Nephron (organoid): ENCODE measurements at regions not wholly inside any gene's neighbourhood (a gene's known extent, or its start where the extent isn't known, plus 50 kb on each side); places are given as distances from the start of the nearest gene placed in this dataset.
"Not testable (repeated sequence)": the region's sequence is repeated elsewhere in the genome, so short reads cannot be mapped to it uniquely, and the experiment has no call there.

Experiments used
- H3K27ac Mint-ChIP-seq, 3 experiments: 2 replicates each; pipeline ENCODE4 v1.8.0; 2020; ENCODE audit warnings: mixed read lengths in 3 of 3, mild to moderate bottlenecking in 2 of 3, moderate library complexity in 1 of 3
- H3K27me3 Mint-ChIP-seq: 2 replicates; pipeline ENCODE4 v1.8.0; 2021; ENCODE audit warnings: low read depth, mild to moderate bottlenecking, moderate library complexity, mixed read lengths
- H3K36me3 Mint-ChIP-seq: 2 replicates; pipeline ENCODE4 v1.8.0; 2020; ENCODE audit warnings: low read depth, mixed read lengths
- H3K4me1 Mint-ChIP-seq: 2 replicates; pipeline ENCODE4 v1.8.0; 2020; ENCODE audit warnings: mixed read lengths
- H3K4me3 Mint-ChIP-seq, 3 experiments: 2 replicates each; pipeline ENCODE4 v1.8.0; 2020; ENCODE audit warnings: mild to moderate bottlenecking in 3 of 3, mixed read lengths in 3 of 3, moderate library complexity in 2 of 3
- H3K9me3 Mint-ChIP-seq: 2 replicates; pipeline ENCODE4 v1.8.0; 2020; ENCODE audit warnings: mixed read lengths
- TF ChIP-seq, protein P1 (sequence below), 3 experiments: fragments of 200-600 bp; sonication (generic); IDR thresholded peaks; one replicate each; pipeline ENCODE4 v1.5.0; 2021; ENCODE audit warnings: antibody characterized with exemption in 3 of 3; ENCODE audit not compliant: unreplicated experiment in 3 of 3

DNA sequence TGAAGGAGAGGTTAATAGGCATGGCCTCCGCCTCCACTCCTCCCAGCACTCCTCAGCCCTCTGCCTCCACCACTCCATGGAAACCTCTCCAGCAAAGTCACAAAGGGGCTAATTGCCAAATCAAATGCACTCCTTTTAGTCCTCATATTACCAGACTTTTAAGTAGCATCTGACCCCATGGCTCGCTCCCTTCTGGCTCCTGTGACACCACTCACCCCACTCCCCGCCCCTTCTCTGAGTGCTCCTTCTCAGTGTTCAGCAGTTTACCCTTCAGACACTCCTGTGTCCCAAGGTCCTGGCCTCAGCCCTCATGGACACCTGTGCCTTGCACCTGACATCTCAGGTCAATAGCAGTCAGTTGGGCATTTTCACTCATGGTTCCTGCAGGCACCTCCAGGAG lies 243.5 kb upstream of the CCL2 start:
- H3K4me3 Mint-ChIP-seq = no peak overlapping the region
- H3K4me1 Mint-ChIP-seq = no peaks in the 10 kb centered on the region
- H3K9me3 Mint-ChIP-seq = no peaks in the 10 kb centered on the region
- peaks cover 11% of the 10 kb centered on the region for H3K27me3 Mint-ChIP-seq
- H3K36me3 Mint-ChIP-seq = no peaks in the 10 kb centered on the region
- no peak overlapping the region for H3K27ac Mint-ChIP-seq
- TF ChIP-seq, protein P1, sequence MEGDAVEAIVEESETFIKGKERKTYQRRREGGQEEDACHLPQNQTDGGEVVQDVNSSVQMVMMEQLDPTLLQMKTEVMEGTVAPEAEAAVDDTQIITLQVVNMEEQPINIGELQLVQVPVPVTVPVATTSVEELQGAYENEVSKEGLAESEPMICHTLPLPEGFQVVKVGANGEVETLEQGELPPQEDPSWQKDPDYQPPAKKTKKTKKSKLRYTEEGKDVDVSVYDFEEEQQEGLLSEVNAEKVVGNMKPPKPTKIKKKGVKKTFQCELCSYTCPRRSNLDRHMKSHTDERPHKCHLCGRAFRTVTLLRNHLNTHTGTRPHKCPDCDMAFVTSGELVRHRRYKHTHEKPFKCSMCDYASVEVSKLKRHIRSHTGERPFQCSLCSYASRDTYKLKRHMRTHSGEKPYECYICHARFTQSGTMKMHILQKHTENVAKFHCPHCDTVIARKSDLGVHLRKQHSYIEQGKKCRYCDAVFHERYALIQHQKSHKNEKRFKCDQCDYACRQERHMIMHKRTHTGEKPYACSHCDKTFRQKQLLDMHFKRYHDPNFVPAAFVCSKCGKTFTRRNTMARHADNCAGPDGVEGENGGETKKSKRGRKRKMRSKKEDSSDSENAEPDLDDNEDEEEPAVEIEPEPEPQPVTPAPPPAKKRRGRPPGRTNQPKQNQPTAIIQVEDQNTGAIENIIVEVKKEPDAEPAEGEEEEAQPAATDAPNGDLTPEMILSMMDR (IDR thresholded peaks at IDR 0.05; ENCODE audit: unreplicated experiment in 3 of 3) = no peak

DNA sequence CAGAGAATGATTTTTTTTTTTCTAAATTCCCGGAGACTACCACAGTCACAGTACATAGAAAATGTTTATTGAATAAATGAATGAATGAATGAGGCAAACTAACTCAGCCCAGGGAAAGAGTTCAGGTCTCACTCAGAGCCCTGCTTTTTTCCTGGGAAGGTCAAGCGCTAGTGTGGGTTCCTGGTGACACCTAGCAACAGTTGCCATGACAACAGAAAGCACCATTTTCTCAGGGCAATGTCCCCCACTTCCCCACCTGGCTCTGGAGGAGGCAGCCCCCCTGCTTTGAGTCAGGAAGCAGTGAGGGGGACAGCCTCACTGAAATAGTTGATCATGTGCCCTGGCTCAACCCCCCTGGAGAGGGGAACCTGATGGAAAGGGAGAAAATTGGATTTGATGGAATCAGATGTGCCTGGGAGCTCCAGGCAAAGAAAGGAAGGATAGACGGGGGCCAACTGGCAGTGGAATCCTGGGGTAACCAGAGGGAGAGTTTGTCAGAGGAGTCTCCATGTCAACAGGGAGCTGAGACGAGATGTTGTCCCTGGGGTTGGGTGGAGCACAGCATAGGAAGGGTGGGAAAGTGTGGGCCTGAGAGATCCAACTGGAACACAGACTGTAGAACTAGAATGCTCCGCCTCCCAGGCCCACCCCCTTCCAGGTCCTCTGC lies 242.2 kb upstream of the CCL2 start:
- H3K27ac Mint-ChIP-seq = no peak overlapping the region
- H3K27me3 Mint-ChIP-seq = peaks cover 16% of the 10 kb centered on the region
- no peak overlapping the region for H3K4me3 Mint-ChIP-seq
- H3K9me3 Mint-ChIP-seq = no peaks in the 10 kb centered on the region
- no peaks in the 10 kb centered on the region for H3K4me1 Mint-ChIP-seq
- no peaks in the 10 kb centered on the region for H3K36me3 Mint-ChIP-seq
- TF ChIP-seq, protein P1 (IDR thresholded peaks at IDR 0.05; ENCODE audit: unreplicated experiment in 3 of 3) = no peak

DNA sequence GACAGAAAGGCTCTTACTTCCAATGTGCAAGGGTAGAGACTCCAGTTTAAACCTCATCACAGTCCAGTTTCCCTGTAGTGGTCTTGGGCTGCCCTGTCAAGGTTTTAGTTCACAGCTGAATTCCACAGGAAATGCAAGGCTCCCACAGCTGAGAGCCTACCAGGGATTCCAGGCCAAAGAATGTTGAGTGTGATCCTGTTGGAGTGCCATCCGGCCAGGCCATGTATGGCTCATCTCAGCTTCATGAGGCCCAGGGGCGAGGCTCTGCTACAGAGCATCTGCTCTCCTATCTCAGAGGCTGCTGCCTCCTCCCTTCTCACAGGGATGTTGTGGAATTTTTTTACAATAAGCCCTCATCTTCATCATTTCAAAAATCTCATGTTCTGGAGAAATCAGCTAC lies 239.8 kb upstream of the CCL2 start:
- Mint-ChIP-seq H3K4me1 (no peaks in the 10 kb centered on the region), H3K27ac (no peak overlapping the region), H3K4me3 (no peak overlapping the region), H3K27me3 (peaks cover 19% of the 10 kb centered on the region), H3K36me3 (no peaks in the 10 kb centered on the region), H3K9me3 (no peaks in the 10 kb centered on the region)
- TF ChIP-seq, protein P1 (IDR thresholded peaks at IDR 0.05; ENCODE audit: unreplicated experiment in 3 of 3) = no peak

DNA sequence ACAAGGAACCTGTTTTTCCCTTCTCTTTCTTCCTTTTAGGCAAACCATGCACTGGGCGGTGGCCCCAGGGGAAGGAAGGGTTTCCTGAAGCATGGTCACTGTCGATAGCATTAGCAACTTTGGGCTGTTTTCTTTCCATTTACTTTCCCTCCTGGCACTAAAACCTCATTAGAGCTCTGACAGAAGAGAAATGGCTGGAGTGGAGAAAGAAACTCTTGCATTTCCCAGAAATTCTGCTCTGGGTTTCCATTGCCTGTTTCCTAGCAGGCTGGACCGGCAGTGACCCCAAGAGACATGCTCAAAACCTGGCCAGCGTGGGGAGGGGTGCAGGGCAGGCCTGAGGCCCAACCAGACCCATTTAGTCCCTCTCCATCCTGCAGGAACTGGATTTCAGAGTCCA lies 230.7 kb upstream of the CCL2 start:
- Mint-ChIP-seq H3K36me3 (no peaks in the 10 kb centered on the region), H3K4me1 (no peaks in the 10 kb centered on the region), H3K27me3 (peaks cover 15% of the 10 kb centered on the region), H3K27ac (no peak overlapping the region), H3K9me3 (no peaks in the 10 kb centered on the region), H3K4me3 (no peak overlapping the region)
- TF ChIP-seq, protein P1 (IDR thresholded peaks at IDR 0.05; ENCODE audit: unreplicated experiment in 3 of 3) = no peak

DNA sequence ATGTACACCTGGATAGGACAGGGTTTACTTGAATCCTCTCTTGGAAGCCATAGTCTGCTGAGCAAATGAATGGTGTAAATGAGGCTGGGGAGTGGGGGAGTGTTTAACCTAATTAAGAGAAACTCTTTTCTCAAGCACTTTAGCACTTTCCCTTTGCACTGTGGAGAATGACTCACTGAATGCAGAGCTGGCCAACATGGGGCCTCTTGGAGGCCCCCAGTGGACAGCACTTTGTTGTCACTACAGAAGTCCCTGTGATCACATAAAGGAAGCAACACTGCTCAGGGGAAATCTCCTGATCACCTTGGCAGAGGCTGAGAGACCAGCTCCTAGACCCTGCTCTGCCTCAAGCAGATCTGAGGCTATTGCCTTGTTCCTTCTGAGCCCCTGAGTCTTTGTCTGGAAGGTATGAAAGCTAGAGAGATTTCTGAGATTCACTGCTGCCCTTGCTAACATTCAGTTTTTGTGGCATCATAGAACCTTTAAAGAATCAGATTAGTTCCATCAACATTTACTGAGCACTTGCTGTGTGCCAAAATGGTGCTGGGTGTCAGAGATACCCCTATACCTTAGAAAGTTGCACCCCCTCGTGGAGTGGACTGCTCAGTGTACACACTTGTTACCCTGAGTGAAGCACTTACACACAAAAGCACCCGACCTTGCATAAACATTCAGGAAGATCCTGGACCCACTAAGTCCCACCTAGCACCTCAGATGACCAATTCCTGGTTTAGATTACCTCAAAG lies 230.1 kb upstream of the CCL2 start:
- H3K9me3 Mint-ChIP-seq = no peaks in the 10 kb centered on the region
- H3K4me1 Mint-ChIP-seq = no peaks in the 10 kb centered on the region
- no peaks in the 10 kb centered on the region for H3K36me3 Mint-ChIP-seq
- H3K27me3 Mint-ChIP-seq = peaks cover 15% of the 10 kb centered on the region
- TF ChIP-seq, protein P1 (IDR thresholded peaks at IDR 0.05; ENCODE audit: unreplicated experiment in 3 of 3) = no peak
- no peak overlapping the region for H3K4me3 Mint-ChIP-seq
- H3K27ac Mint-ChIP-seq = no peak overlapping the region

DNA sequence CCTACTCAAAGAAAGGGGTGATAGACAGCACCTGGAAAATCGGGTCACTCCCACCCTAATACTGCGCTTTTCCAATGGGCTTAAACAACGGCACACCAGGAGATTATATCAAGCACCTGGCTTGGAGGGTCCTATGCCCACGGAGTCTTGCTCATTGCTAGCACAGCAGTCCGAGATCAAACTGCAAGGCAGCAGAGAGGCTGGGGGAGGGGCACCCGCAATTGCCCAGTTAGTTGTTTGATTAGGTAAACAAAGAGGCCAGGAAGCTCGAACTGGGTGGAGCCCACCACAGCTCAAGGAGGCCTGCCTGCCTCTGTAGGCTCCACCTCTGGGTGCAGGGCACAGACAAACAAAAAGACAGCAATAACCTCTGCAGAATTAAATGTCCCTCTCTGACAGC lies 224.5 kb upstream of the CCL2 start:
- H3K4me1 Mint-ChIP-seq, H3K36me3 Mint-ChIP-seq, H3K27ac Mint-ChIP-seq, H3K27me3 Mint-ChIP-seq, H3K4me3 Mint-ChIP-seq: not testable (repeated sequence)
- peaks cover 25% of the 10 kb centered on the region for H3K9me3 Mint-ChIP-seq

DNA sequence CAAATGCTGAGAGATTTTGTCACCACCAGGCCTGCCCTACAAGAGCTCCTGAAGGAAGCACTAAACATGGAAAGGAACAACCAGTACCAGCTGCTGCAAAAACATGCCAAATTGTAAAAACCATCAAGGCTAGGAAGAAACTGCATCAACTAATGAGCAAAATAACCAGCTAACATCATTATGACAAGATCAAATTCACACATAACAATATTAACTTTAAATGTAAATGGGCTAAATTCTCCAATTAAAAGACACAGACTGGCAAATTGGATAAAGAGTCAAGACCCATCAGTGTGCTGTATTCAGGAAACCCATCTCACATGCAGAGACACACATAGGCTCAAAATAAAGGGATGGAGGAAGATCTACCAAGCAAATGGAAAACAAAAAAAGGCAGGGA lies 222.8 kb upstream of the CCL2 start:
- peaks cover 25% of the 10 kb centered on the region for H3K9me3 Mint-ChIP-seq
- not testable (repeated sequence) for H3K4me1 Mint-ChIP-seq, H3K27me3 Mint-ChIP-seq, H3K4me3 Mint-ChIP-seq, H3K36me3 Mint-ChIP-seq, H3K27ac Mint-ChIP-seq

DNA sequence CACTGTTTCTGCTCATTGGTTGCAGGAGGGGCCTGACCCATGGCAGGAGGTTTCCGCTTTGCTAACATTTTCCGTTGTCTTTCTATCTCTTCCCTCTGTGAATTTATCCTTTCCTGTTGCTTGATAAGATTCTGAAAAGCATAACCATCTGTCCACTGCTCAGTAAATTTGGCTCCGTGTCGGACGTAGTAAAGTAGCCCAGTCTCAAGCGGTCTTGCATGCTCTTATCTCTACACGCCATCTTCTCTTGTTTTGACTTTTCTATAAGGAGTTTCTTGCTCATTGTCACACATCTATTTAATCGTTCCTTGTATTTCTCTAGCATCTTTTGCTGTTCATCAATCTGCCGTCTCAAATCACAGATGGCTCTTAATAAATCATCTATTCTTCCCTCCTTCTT lies 216.3 kb upstream of the CCL2 start:
- peak overlapping the region in 1 of 3 experiments; percentile 0 for H3K27ac Mint-ChIP-seq
- not testable (repeated sequence) for H3K36me3 Mint-ChIP-seq, H3K27me3 Mint-ChIP-seq, H3K4me1 Mint-ChIP-seq, H3K9me3 Mint-ChIP-seq, H3K4me3 Mint-ChIP-seq

DNA sequence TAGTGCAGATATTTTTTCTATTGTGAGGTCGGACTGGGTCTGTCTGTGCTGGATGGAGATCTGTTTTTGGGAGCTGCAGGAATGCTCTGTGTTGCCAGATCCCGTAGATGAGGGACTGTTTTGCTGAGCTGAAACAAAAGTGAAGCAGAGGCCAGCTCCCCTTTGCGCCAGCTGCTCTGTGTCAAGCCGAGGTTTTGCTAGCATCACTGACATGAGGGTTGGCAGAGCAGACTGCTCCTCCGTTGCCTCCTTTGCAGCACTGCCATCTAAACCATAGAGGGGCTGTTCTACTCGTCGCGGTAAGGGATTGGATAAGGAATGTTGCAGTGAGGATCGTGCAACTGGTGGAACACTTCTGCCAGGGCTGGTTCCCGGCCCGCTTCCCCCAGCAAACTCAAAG lies 215.9 kb upstream of the CCL2 start:
- not testable (repeated sequence) for H3K4me1 Mint-ChIP-seq, H3K9me3 Mint-ChIP-seq, H3K27me3 Mint-ChIP-seq, H3K36me3 Mint-ChIP-seq, H3K4me3 Mint-ChIP-seq
- H3K27ac Mint-ChIP-seq = peak overlapping the region in 1 of 3 experiments; percentile 0
